Endothelial cell (in vitro differentiated cells): ENCODE measurements at regions not wholly inside any gene's neighbourhood (a gene's known extent, or its start where the extent isn't known, plus 50 kb on each side); places are given as distances from the start of the nearest gene placed in this dataset.

Source experiments
- DNase-seq: peaks from one replicate; pipeline ENCODE4 v3.0.0; 2021; ENCODE audit warnings: low spot score
- H3K27ac Mint-ChIP-seq: one replicate; pipeline ENCODE4 v1.8.0; 2021; ENCODE audit warnings: mixed read lengths, inconsistent platforms; ENCODE audit not compliant: unreplicated experiment
- H3K27me3 Mint-ChIP-seq: one replicate; pipeline ENCODE4 v1.8.0; 2021; ENCODE audit warnings: mild to moderate bottlenecking, moderate library complexity, mixed read lengths, inconsistent platforms; ENCODE audit not compliant: unreplicated experiment
- H3K36me3 Mint-ChIP-seq: one replicate; pipeline ENCODE4 v1.8.0; 2021; ENCODE audit warnings: mild to moderate bottlenecking, low read depth, mixed read lengths, inconsistent platforms; ENCODE audit not compliant: unreplicated experiment
- H3K4me1 Mint-ChIP-seq: one replicate; pipeline ENCODE4 v1.8.0; 2021; ENCODE audit warnings: mild to moderate bottlenecking, mixed read lengths, inconsistent platforms; ENCODE audit not compliant: unreplicated experiment
- H3K4me3 Mint-ChIP-seq: one replicate; pipeline ENCODE4 v1.8.0; 2021; ENCODE audit warnings: mild to moderate bottlenecking, mixed read lengths, inconsistent platforms; ENCODE audit not compliant: unreplicated experiment
- H3K9me3 Mint-ChIP-seq: one replicate; pipeline ENCODE4 v1.8.0; 2021; ENCODE audit warnings: mixed read lengths, inconsistent platforms; ENCODE audit not compliant: unreplicated experiment
- CTCF ChIP-seq: fragments of 200-600 bp; sonication (generic); IDR thresholded peaks from one replicate; pipeline ENCODE4 v1.5.0; 2021; ENCODE audit warnings: antibody characterized with exemption; ENCODE audit not compliant: unreplicated experiment

- Mint-ChIP-seq H3K27ac (no peak overlapping the region), H3K27me3 (no peaks in the 10 kb centered on the region), H3K9me3 (no peaks in the 10 kb centered on the region), H3K4me1 (peaks cover 13% of the 10 kb centered on the region), H3K4me3 (no peak overlapping the region), H3K36me3 (no peaks in the 10 kb centered on the region)
- TF ChIP-seq CTCF, result no peak
- DNase-seq, result no peak
Observed at GRCh38 chr7:130907439-130907838, 173.4 kb upstream of the KLF14 start.

DNA sequence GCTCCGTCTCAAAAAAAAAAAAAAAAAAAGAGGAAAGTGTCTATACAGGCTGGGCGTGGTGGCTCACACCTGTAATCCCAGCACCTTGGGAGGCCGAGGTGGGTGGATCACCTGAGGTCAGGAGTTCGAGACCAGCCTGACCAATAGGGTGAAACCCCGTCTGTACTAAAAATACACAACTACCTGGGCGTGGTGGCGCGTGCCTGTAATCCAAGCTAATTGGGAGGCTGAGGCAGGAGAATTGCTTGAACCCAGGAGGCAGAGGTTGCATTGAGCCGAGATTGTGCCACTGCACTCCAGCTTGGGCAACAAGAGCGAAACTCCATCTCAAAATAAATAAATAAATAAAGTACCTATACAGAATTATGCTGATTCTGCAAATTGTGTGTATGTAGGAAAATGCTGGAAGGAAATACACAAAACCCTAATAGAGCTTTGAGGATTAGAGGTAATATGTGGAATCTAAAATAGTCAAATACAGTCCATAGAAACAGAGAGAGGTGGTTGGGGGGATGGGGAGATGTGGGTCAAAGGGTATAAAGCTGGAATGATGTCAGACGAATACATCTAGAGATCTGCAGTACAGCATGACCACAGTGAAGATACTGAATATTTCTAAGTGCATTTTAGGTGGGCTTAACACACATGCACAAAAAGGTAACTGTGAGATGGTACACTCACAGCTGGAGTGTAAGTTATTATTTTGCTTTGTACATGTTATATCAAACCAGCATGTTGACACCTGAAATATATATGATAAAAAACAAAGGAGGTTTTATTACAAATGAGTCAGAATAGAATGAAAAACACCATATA, 174.5 kb upstream of the KLF14 start:
- H3K27ac Mint-ChIP-seq, result no peak overlapping the region
- H3K36me3 Mint-ChIP-seq, result no peaks in the 10 kb centered on the region
- peaks cover 23% of the 10 kb centered on the region for H3K4me1 Mint-ChIP-seq
- TF ChIP-seq CTCF, result no peak
- DNase-seq, result no peak
- no peaks in the 10 kb centered on the region for H3K27me3 Mint-ChIP-seq
- H3K9me3 Mint-ChIP-seq, result no peaks in the 10 kb centered on the region
- H3K4me3 Mint-ChIP-seq, result no peak overlapping the region

- Mint-ChIP-seq H3K27me3 (no peaks in the 10 kb centered on the region), H3K27ac (no peak overlapping the region), H3K4me3 (no peak overlapping the region), H3K4me1 (peaks cover 24% of the 10 kb centered on the region), H3K9me3 (no peaks in the 10 kb centered on the region), H3K36me3 (no peaks in the 10 kb centered on the region)
- no peak for DNase-seq
- no peak for TF ChIP-seq CTCF
Observed at GRCh38 chr7:130909161-130909836, 175.3 kb upstream of the KLF14 start.

DNA sequence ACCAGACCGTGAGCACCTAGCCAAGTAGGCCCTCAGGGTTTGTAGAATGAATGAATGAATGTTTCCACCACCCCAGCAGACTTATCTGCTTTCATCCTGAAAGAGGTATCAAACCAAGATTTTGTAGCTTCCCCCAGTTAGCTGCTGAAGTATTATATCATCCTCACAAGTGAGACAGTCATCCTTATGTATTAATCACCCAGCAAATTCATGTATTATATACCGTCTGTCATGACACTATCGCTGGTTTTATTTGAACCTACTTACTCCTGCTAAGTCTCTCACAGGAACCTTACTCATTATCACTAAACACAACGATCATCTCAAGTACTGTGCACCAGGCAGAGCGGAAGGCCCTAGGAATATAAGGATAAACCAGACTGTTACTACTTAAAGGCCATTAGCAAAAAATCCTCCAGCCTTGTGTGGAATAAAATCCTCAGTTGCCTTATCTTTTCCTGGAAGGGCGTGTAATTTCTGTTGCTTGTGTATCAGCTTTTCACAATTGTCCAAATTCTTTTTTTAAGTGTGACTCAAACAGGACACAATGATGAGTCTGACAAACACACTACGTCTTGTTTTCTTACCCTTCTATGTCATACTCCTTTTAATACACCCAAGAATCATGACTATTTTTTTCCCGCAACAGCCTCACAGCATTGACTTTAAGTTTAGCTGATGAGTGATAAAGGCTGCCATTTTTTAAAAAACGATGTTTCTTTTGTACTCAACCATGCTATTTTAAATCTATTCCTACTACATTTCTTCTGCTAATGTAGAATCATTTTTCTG, 176.1 kb upstream of the KLF14 start:
- no peaks in the 10 kb centered on the region for H3K9me3 Mint-ChIP-seq
- H3K27ac Mint-ChIP-seq, result no peak overlapping the region
- no peak for DNase-seq
- no peaks in the 10 kb centered on the region for H3K27me3 Mint-ChIP-seq
- H3K4me1 Mint-ChIP-seq, result peaks cover 24% of the 10 kb centered on the region
- no peaks in the 10 kb centered on the region for H3K36me3 Mint-ChIP-seq
- H3K4me3 Mint-ChIP-seq, result no peak overlapping the region
- no peak for TF ChIP-seq CTCF
